Calu3 (cell line): ENCODE measurements at regions not wholly inside any gene's neighbourhood (a gene's known extent, or its start where the extent isn't known, plus 50 kb on each side); places are given as distances from the start of the nearest gene placed in this dataset.

ENCODE experiments used
- BruUV-seq: library from RNA; stranded (reverse); fragments of 400-500 nt; replicated peaks from 2 replicates; lab custom pipeline; 2021; lab: Mats Ljungman, UMichigan
- CTCF ChIA-PET: fragments of 300-600 bp; sonication (Branson Sonifier 250); formaldehyde crosslinking; loops from one replicate; lab custom pipeline; 2022; ENCODE audit warnings: antibody characterized with exemption; lab: Charles Lee
- DNase-seq: peaks from one replicate; pipeline ENCODE4 v3.0.0; 2022
- H3K27ac Mint-ChIP-seq: one replicate; pipeline ENCODE4 v1.8.0; 2022; ENCODE audit warnings: mixed read lengths; ENCODE audit not compliant: unreplicated experiment
- H3K27me3 Mint-ChIP-seq: one replicate; pipeline ENCODE4 v1.8.0; 2022; ENCODE audit warnings: mixed read lengths; ENCODE audit not compliant: unreplicated experiment
- H3K36me3 Mint-ChIP-seq: one replicate; pipeline ENCODE4 v1.8.0; 2022; ENCODE audit warnings: mild to moderate bottlenecking, moderate library complexity, mixed read lengths; ENCODE audit not compliant: insufficient read depth, unreplicated experiment
- H3K4me1 Mint-ChIP-seq: one replicate; pipeline ENCODE4 v1.8.0; 2022; ENCODE audit warnings: mild to moderate bottlenecking, low read depth, mixed read lengths; ENCODE audit not compliant: unreplicated experiment
- H3K4me3 Mint-ChIP-seq: one replicate; pipeline ENCODE4 v1.8.0; 2022; ENCODE audit warnings: mild to moderate bottlenecking, low read depth, moderate library complexity, mixed read lengths; ENCODE audit not compliant: unreplicated experiment
- H3K9me3 Mint-ChIP-seq: one replicate; pipeline ENCODE4 v1.8.0; 2022; ENCODE audit warnings: low read depth, mixed read lengths; ENCODE audit not compliant: unreplicated experiment
- CTCF ChIP-seq: fragments of 200-600 bp; IDR thresholded peaks from one replicate; pipeline ENCODE4 v1.8.0; 2022; ENCODE audit warnings: antibody characterized with exemption; ENCODE audit not compliant: unreplicated experiment
- intact Hi-C: fragments of 100-400 bp; cut with micrococcal nuclease; formaldehyde crosslinking; loops from one replicate; pipeline ENCODE4 v1.10.0; 2022; ENCODE audit not compliant: unreplicated experiment

- Mint-ChIP-seq H3K27ac (no peak overlapping the region), H3K9me3 (peaks cover 7% of the 10 kb centered on the region), H3K27me3 (no peaks in the 10 kb centered on the region), H3K4me1 (no peaks in the 10 kb centered on the region), H3K36me3 (no peaks in the 10 kb centered on the region), H3K4me3 (no peak overlapping the region)
- CTCF ChIA-PET = interaction anchor here (0.6 to 0.7 kb wide), 2 partner anchors 478 to 499 kb away, joined by 3 read pairs; no protein-coding TSS in a partner anchor
- TF ChIP-seq CTCF = no peak
- BruUV-seq = no TSS peak
- intact Hi-C loops = no loop called here
- DNase-seq = no peak
Observed at GRCh38 chr7:42709284-42709683, 202.6 kb downstream of the C7orf25 start.

GRCh38 chr7:42704710-42705109 lies 207.2 kb downstream of the C7orf25 start:
- Mint-ChIP-seq H3K4me3 (no peak overlapping the region), H3K36me3 (no peaks in the 10 kb centered on the region), H3K27me3 (no peaks in the 10 kb centered on the region), H3K9me3 (peaks cover 5% of the 10 kb centered on the region), H3K4me1 (no peaks in the 10 kb centered on the region), H3K27ac (no peak overlapping the region)
- intact Hi-C loops = no loop called here
- BruUV-seq = no TSS peak
- TF ChIP-seq CTCF = no peak
- CTCF ChIA-PET = no interaction called here
- DNase-seq = no peak

DNA sequence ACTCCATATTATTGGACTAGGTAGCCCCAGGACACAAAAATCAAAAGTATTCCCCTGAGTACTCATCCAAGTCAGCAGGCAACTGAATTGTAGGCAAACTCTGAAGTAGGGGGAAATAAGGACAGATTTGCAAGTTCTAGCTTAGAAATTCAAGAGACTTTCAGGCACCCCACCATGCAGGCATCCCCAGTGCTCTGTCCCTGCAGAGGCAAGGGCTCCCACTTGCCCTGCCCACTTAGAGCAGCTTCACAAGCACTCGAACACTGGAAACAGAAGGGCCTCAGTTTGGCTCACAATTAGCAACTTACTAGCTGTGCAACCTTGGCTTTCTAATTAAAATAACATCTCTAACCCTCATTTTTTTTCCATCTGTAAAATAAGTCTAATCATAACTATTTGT lies 209.2 kb downstream of the C7orf25 start:
- CTCF ChIA-PET = no interaction called here
- intact Hi-C loops = no loop called here
- no peak overlapping the region for H3K4me3 Mint-ChIP-seq
- H3K9me3 Mint-ChIP-seq = peaks cover 2% of the 10 kb centered on the region
- no peak for TF ChIP-seq CTCF
- H3K36me3 Mint-ChIP-seq = no peaks in the 10 kb centered on the region
- H3K27ac Mint-ChIP-seq = no peak overlapping the region
- no peak for DNase-seq
- H3K4me1 Mint-ChIP-seq = no peaks in the 10 kb centered on the region
- no TSS peak for BruUV-seq
- H3K27me3 Mint-ChIP-seq = no peaks in the 10 kb centered on the region

DNA sequence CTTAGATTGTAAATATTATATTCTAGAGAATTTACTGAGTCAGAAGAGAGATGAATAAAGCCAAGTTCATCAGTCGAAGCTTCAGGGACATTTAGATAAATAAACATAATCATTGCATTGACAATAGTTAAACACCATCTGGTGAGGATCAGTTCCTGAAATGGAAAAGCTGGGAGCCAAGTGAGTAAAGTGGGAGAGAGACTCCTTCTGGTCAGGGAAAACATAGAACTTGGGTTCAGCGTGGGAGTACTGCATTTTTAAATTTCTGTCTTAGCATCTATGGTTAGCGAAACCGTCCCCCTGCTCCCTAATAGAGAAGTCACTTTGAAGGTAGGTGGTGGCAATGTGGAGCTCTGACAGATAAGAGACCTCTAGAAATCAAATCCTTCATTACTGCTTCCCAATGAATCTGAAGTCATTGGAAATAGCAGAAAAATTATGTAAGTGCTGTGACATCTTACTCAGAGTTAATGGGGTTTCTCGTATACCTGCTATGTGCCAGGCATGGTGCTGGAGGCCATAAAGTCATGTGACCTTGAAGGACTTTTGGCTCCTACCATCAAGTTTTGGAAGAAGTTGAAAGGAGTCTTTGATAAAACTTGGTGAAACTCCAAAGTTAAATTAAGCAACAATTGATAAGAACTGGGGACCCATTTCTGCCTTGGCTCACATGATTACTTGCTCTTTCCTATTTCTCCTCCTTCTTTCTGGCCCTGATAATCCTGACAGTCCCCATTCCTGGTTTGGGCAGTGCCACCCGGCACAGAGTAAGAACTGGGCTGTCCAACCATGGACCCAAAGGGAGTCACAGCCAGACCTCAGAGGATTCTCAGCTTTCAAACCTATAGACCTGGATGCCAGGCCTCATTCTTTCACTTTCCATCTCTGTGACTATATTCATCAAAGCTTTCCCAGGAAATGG lies 211.2 kb downstream of the C7orf25 start:
- intact Hi-C loops = no loop called here
- Mint-ChIP-seq H3K27me3 (no peaks in the 10 kb centered on the region), H3K9me3 (peaks cover 7% of the 10 kb centered on the region), H3K4me3 (no peak overlapping the region), H3K27ac (no peak overlapping the region), H3K36me3 (no peaks in the 10 kb centered on the region), H3K4me1 (no peaks in the 10 kb centered on the region)
- no TSS peak for BruUV-seq
- DNase-seq = no peak
- CTCF ChIA-PET = no interaction called here
- TF ChIP-seq CTCF = no peak
